Retinal pigment epithelial cell (primary cell): ENCODE measurements at regions not wholly inside any gene's neighbourhood (a gene's known extent, or its start where the extent isn't known, plus 50 kb on each side); places are given as distances from the start of the nearest gene placed in this dataset.

Experiments
- DNase-seq: peaks from one replicate; pipeline ENCODE4 v3.0.0-alpha.2; 2010; ENCODE audit warnings: low read depth
- H3K4me3 ChIP-seq: 2 replicates; pipeline ENCODE4 v1.5.1; 2011; ENCODE audit warnings: mild to moderate bottlenecking, low read length, control low read depth, moderate library complexity
- CTCF ChIP-seq: conservative IDR thresholded peaks from 2 replicates; pipeline ENCODE4 v1.5.1; 2011; ENCODE audit warnings: low read depth, low read length, control low read depth, inconsistent platforms

DNA sequence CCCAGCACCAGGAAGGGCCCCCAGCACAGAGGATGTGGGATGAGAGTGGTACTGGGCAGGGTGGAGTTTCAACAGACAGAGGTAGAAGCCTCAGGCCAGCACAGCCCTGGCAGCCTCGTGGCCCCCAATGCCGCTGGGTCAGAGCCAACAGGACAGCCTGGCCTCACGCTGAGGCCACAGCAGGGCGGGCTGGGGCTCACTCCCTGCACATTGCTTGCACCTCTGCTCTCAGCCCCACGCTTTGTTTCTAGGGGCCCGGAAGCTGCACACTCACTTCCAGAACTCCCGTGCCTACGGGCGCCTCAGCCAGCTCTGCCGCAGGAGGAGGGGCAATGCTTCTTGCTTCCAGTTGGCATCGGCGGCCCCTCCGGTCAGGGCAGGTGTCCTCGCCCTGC is 72.9 kb downstream of the SIK1 start:
- no peak for DNase-seq
- no peak overlapping the region for H3K4me3 ChIP-seq
- TF ChIP-seq CTCF = no peak

- TF ChIP-seq CTCF = no peak
- H3K4me3 ChIP-seq = no peak overlapping the region
- DNase-seq = no peak
Measured at GRCh38 chr21:43353282-43354025, 73.5 kb downstream of the SIK1 start.

GRCh38 chr21:43352568-43353281 is 74.2 kb downstream of the SIK1 start:
- DNase-seq = no peak

DNA sequence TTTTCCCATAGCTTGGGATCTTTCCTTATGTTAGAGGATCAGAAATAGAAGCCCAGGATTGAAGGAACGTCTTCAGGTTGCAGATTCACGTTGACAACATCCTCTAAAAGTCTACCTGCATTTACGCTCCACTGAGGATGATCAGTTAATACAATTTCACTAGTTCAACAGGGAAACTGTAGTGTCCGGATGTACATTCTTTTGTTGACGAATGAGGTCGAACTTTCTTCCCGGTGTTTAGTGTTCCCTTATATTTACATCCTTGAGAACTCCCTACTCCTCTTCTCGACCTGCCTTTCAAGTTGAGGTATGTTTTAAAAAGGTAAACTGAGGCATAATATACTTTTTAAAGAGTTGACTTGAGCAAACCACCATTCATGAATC is 74.8 kb downstream of the SIK1 start:
- H3K4me3 ChIP-seq = no peak overlapping the region
- no peak for TF ChIP-seq CTCF
- DNase-seq = no peak

More at GRCh38 chr21:43352568-43353281, 74.2 kb downstream of the SIK1 start:
- TF ChIP-seq CTCF = no peak
- H3K4me3 ChIP-seq = no peak overlapping the region

- DNase-seq = no peak
Measured at GRCh38 chr21:43351501-43352153, 75.3 kb downstream of the SIK1 start.

GRCh38 chr21:43349644-43350043 is 77.3 kb downstream of the SIK1 start:
- H3K4me3 ChIP-seq = no peak overlapping the region
- TF ChIP-seq CTCF = no peak
- no peak for DNase-seq

More at GRCh38 chr21:43351501-43352153, 75.3 kb downstream of the SIK1 start:
- no peak for TF ChIP-seq CTCF
- no peak overlapping the region for H3K4me3 ChIP-seq

DNA sequence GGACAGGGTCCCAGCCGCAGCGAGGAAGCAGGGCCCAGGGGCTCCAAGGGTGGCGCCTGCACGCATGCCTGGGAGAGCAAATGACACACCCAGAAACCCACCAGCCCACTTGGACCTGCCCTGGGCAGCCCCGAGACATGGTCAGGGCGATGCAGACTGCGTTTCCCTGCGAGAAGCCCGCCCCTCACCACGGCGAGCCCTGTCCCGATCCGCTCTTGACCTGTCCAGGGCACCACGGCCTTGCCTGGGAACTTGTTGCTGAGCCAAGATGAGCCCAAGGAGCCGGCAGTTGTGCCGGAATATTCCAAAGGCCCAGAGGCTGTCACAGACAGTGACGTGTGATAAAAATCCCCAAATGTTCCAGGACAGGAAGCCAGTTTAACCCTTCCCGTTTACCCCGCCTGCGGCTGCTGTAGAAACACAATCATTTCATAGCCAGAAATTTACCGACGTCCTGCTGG is 78.1 kb downstream of the SIK1 start:
- no peak for DNase-seq
- H3K4me3 ChIP-seq = no peak overlapping the region
- TF ChIP-seq CTCF = no peak
